Body of pancreas (tissue), 4 donors: ENCODE measurements at regions not wholly inside any gene's neighbourhood (a gene's known extent, or its start where the extent isn't known, plus 50 kb on each side); places are given as distances from the start of the nearest gene placed in this dataset.

Experiments used
- ATAC-seq: fragments of 150-250 bp; one replicate; pipeline ENCODE4 v1.9.1; 2016
- DNase-seq, 4 donors: peaks; one replicate each; pipeline ENCODE4 v3.0.0-alpha.2; 2019
- H3K27ac ChIP-seq, 4 donors: fragments of 200-600 bp; sonication (generic); 1 replicate in 3 of 4; 2 replicates in 1 of 4; pipeline versions ENCODE4 v1.5.1 to v1.6.1; 2016 to 2019; ENCODE audit warnings: mild to moderate bottlenecking in 1 of 4, mixed read lengths in 1 of 4, moderate library complexity in 1 of 4
- H3K27me3 ChIP-seq, 2 donors: fragments of 200-600 bp; sonication (generic); one replicate each; pipeline ENCODE4 v1.6.0; 2016; ENCODE audit warnings: mild to moderate bottlenecking in 1 of 2
- H3K36me3 ChIP-seq, 2 donors: fragments of 200-600 bp; sonication (generic); replicated peaks in 1 of 2; 2 replicates each; pipeline ENCODE4 v1.5.1; 2016; ENCODE audit warnings: low read depth in 2 of 2; ENCODE audit not compliant: insufficient read depth in 1 of 2
- H3K4me1 ChIP-seq: fragments of 200-600 bp; sonication (generic); one replicate; pipeline ENCODE4 v1.6.0; 2016
- H3K4me3 ChIP-seq, 2 donors: fragments of 200-600 bp; sonication (generic); 1 replicate in 1 of 2; 2 replicates in 1 of 2; pipeline ENCODE4 v1.5.1; 2016 to 2019
- H3K9me3 ChIP-seq, 3 donors: fragments of 200-600 bp; sonication (generic); 1 replicate in 2 of 3; 2 replicates in 1 of 3; pipeline ENCODE4 v1.5.1; 2016
- CTCF ChIP-seq, 7 experiments: fragments of 450-650 bp in 4 of 7; fragments of 200-600 bp in 3 of 7; sonication (generic) in 3 of 7; IDR thresholded peaks; one replicate each; pipeline ENCODE4 v1.5.1; 2016 to 2019; ENCODE audit warnings: antibody characterized with exemption in 7 of 7
- POLR2A ChIP-seq, 3 donors: fragments of 450-650 bp; IDR thresholded peaks; one replicate each; pipeline ENCODE4 v1.6.1; 2016; ENCODE audit warnings: antibody characterized with exemption in 3 of 3, mild to moderate bottlenecking in 2 of 3
- WGBS, 2 donors: methylation state at CpG; one replicate each; pipeline ENCODE4 v1.1.5; 2017; 5-methylcytosine and 5-hydroxymethylcytosine counted together
- intact Hi-C: fragments of 100-400 bp; cut with DNase I; formaldehyde crosslinking; loops from one replicate; pipeline ENCODE4 v1.15.1; 2023

DNA sequence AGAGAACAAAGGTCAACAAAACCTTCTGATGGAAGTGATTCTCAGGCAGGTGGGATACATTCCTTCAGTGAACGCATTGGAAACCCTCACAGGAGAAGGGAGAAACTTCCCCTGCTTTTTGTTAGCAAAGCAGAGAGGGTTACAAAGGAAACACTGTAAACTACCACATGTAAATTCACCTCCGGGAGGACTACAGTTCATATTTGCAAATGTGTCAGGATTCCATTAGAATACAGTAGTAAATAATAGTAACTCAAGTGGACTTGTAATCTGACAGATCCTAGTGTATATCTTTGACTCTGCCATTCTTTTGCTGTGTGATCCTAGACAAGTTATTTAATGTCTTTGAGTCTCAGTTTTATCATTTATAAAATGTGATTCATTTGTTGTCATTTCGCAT, 504.3 kb upstream of the NRP1 start:
- Histone ChIP-seq H3K27me3 (no peaks in the 10 kb centered on the region), H3K4me1 (no peaks in the 10 kb centered on the region), H3K9me3 (no peaks in the 10 kb centered on the region), H3K36me3 (no peaks in the 10 kb centered on the region), H3K4me3 (no peak overlapping the region), H3K27ac (no peak overlapping the region)
- 76 to 82% methylated on average over 3 of the region's 3 CpGs for WGBS, 2 donors
- intact Hi-C loops = no loop called here
- ATAC-seq (no peak), DNase-seq (no peak)
- no peak for TF ChIP-seq POLR2A (IDR thresholded peaks at IDR 0.05)
- TF ChIP-seq CTCF (IDR thresholded peaks at IDR 0.05) = no peak

- H3K9me3 ChIP-seq = no peaks in the 10 kb centered on the region
These were observed 503.3 kb upstream of the NRP1 start for GRCh38 chr10:33837736-33838135.

DNA sequence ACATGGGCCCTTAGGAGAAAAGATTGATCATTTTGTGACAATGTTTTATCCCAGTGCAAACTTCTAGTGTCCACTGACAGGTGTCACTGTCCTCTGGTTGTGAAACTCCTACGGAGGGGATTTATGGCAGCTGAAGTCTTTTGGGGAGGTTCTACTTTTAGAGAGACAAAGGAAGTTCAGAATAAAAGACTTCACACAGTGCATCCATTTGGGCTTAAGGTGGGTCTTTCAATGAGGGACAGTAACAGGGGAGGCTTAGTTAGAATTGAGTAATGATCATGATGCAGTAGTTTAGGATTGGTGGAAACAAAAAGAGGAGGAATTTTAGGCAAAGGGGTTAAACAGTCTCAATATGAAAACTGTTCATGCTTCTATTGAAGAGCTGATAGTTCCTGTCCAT, 501.1 kb upstream of the NRP1 start:
- H3K36me3 ChIP-seq = no peaks in the 10 kb centered on the region
- no peak overlapping the region for H3K27ac ChIP-seq
- 68 to 69% methylated on average over 1 of the region's 1 CpG for WGBS, 2 donors
- ATAC-seq (no peak), DNase-seq (no peak)
- no peaks in the 10 kb centered on the region for H3K4me1 ChIP-seq
- H3K4me3 ChIP-seq = no peak overlapping the region
- no peaks in the 10 kb centered on the region for H3K9me3 ChIP-seq
- intact Hi-C loops = no loop called here
- H3K27me3 ChIP-seq = no peaks in the 10 kb centered on the region
- no peak for TF ChIP-seq CTCF (IDR thresholded peaks at IDR 0.05)

More at GRCh38 chr10:33837736-33838135, 503.3 kb upstream of the NRP1 start:
- Histone ChIP-seq H3K4me1 (no peaks in the 10 kb centered on the region), H3K4me3 (no peak overlapping the region), H3K27ac (no peak overlapping the region), H3K27me3 (no peaks in the 10 kb centered on the region), H3K36me3 (no peaks in the 10 kb centered on the region)
- intact Hi-C loops = no loop called here
- WGBS, 2 donors = 69 to 81% methylated on average over 1 to 6 of the region's 6 CpGs
- TF ChIP-seq CTCF (IDR thresholded peaks at IDR 0.05) = no peak
- TF ChIP-seq POLR2A (IDR thresholded peaks at IDR 0.05) = no peak
- ATAC-seq (no peak), DNase-seq (no peak)

DNA sequence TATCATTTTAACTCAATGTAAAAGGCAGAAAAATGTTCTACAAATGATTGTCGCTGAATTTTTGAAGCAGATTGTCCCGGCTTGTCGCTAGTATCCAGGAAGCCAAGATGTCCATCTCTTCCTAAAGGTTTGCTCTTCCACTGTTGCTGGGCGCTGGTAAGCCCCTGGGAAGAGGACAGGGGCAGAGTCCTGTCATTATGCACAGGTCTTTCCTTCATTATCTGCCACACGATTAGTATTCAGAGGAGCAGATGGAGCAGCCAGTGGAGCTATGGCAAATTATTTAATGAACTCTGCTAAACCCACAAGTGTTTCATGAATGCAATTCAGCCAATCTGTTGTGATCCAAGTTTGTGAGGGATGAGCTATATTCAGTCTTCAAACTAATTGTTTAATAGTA, 499.1 kb upstream of the NRP1 start:
- H3K4me3 ChIP-seq = no peak overlapping the region
- no peaks in the 10 kb centered on the region for H3K4me1 ChIP-seq
- ATAC-seq (no peak), DNase-seq (no peak)
- no peaks in the 10 kb centered on the region for H3K27me3 ChIP-seq
- no peaks in the 10 kb centered on the region for H3K9me3 ChIP-seq
- TF ChIP-seq CTCF (IDR thresholded peaks at IDR 0.05) = no peak
- no peak for TF ChIP-seq POLR2A (IDR thresholded peaks at IDR 0.05)
- H3K36me3 ChIP-seq = no peaks in the 10 kb centered on the region
- no peak overlapping the region for H3K27ac ChIP-seq
- intact Hi-C loops = no loop called here
- 83 to 92% methylated on average over 5 of the region's 5 CpGs for WGBS, 2 donors

- H3K27ac ChIP-seq = no peak overlapping the region
- DNase-seq (no peak), ATAC-seq (no peak)
- 30 to 38% methylated on average over 4 of the region's 4 CpGs for WGBS, 2 donors
- H3K9me3 ChIP-seq = no peaks in the 10 kb centered on the region
- no peak overlapping the region for H3K4me3 ChIP-seq
- H3K36me3 ChIP-seq = no peaks in the 10 kb centered on the region
- no peaks in the 10 kb centered on the region for H3K27me3 ChIP-seq
- H3K4me1 ChIP-seq = no peaks in the 10 kb centered on the region
- intact Hi-C loops = no loop called here
- TF ChIP-seq CTCF (IDR thresholded peaks at IDR 0.05) (no peak), POLR2A (IDR thresholded peaks at IDR 0.05) (no peak)
These were observed 497.8 kb upstream of the NRP1 start for GRCh38 chr10:33832124-33832787.
